ENCODE measurements at regions not wholly inside any gene's neighbourhood (a gene's known extent, or its start where the extent isn't known, plus 50 kb on each side); places are given as distances from the start of the nearest gene placed in this dataset.

DNA sequence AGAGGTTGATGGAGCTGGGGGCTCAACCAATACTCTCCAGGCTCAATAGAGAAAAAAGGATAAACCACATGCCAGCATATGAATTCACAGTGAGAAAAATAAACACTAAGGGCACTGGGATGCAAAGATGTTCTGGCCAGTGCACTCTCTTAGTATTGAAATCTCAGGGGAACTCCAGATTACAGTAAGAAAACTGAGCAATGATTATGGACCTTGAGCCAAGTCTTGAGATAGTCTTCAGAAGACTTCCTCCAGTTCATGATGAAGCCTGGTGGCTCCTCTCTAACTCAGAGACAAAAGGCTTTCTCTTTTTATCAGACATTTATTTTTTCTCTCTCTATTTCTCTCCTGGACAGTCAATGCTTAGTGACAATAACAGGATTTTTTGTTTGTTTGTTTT is 139.8 kb upstream of the SPEF2 start:
- no peak for DNase-seq

DNA sequence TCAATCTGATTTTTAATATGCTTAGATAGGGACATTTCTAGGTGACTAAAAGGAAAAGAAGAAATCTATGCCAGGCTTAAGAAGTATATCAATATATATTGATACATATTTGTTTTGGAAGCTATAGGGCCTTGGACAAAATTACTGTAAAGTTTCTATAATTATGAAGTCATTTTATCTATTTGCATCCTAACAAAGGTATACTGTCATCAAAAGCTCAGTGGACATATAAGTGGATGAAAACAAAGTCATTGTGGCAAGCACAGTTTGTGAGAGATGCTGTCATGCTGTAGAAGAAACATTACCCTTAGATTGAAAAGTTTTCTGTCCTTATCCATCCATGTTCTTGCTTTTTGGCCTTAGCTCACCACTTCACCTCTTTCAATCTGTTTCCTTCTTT is 140.3 kb upstream of the SPEF2 start:
- no peak for DNase-seq

DNA sequence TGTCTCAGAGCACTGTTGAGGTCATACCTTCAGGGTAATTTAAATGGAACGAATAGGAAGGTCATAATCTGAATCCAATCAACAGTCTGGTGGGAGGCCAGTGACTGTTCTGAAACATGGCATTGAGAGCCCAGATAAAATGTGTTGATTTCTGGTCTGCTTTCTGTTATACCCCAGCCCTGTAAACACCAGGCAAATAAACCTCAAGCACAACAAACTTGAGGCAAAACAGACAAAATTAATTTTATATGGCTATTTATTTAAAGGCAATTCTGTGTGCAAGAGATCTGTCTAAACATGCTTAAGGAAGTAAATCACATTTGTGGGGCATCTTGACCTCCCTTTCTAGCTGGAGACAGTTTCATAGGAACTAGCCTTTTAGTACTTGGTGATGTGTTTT is 140.9 kb upstream of the SPEF2 start:
- DNase-seq, result no peak

DNA sequence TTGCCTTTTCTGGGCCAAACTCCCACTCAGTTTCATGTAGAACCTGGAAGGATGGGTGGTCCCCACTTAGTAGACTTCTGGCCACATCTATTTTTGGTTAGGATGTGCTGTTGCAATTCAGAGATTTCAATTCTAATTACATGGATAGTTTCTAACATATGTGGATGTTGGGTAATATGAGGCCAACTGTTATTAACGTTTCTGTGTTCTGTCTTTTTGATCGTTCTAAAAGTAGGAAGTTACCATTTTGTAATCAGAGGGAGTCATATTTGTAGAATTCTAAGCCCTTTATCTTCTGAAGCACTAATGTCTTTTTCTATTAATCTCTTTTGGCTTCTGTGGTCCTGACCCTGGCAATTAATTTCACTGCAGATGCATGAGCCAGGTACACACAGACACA is 141.6 kb upstream of the SPEF2 start:
- DNase-seq, result no peak

DNA sequence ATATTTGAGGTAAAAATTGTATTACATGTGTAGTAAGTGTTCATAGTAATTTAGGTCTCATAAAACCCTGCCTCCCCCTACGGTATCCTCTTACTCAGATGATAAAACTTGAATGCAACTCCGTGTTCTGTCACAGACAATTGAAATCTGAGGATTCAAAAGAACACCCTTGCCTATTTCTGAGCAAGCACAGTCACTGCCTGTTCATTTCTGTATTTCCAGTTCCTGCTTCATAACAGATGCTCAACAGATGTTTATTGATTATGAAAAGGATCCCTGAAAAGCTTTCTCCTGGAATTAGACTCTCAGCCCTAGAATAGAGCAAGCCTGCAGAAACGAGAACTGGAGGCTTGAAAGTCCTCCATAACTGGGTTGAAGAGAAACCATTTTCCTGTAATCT is 144.1 kb upstream of the SPEF2 start:
- no peak for DNase-seq

DNA sequence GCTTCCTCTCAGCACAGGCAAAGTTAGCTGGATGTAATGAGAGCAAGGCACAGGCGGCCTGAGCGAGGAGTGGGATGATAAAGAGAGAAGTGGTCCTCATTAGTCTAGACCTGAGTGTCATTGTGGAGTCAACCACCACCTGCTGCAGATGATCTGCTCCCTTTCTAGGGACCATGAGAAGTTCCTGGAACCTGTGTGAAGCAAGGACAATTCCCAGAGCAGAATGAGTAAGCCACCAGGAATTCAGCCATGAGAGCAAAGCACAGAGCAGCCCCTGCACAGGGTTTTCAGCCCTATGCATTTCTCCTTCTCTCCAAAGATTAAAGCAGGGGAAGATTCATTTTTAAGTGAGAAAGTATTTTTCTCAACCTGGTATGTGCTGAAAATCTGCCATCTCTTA is 146.8 kb upstream of the SPEF2 start:
- DNase-seq, result no peak

DNA sequence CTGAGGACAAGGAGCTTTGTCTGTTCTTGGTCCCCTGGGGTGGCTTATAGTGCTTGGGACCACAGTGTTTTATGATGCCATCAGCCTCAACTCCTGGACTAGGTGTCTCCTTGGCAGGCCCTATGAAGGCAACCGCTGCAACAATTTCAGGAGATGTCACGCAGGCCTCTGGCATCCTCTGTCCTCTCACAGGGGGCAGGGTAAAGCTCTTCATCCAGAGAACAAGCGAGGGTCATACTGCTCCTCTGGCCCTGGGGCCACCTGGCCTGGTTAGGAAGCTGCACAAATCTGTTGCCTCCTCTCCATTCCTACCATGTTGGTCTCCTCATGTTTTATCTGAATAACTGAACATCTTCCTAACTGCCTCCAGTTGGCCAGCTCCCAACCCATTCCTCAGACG is 148.9 kb upstream of the SPEF2 start:
- no peak for DNase-seq

DNA sequence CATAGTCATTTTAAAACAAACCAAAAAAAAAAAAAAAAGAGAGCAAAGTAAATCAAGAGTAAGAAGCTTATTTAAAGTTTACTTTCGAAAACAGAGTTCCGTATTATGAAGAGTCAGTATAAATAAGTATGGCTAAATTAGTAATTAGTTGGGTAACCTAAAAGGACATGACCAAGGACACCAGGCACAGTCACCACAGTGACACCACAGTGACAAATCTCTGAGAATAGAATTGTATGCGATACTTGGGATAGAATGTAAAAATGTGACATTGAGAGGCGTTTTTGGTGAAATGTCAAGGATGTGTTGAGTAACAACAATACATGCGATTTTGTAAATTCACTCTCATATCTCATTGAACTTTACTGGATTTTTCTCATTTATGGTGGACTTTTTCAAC is 150.9 kb upstream of the SPEF2 start:
- DNase-seq, result no peak

DNA sequence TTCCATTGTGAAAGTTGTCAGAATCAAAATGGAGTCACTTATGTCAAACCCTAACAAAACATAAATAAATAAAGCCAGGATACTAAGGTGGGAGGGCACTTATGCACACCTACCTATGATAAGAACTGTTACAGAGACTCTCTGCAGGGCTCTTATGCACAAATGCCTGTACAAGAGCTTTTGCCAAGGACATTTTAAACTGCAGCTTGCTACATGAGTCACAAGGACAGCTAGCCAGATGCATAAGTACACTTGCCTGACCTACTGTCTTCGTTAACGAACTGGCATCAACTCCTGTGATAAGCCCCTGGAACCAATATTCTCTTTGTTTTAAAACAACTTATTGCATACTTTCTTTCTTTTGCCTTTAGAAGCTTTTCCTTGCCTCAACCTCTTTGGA is 152.9 kb upstream of the SPEF2 start:
- no peak for DNase-seq

DNA sequence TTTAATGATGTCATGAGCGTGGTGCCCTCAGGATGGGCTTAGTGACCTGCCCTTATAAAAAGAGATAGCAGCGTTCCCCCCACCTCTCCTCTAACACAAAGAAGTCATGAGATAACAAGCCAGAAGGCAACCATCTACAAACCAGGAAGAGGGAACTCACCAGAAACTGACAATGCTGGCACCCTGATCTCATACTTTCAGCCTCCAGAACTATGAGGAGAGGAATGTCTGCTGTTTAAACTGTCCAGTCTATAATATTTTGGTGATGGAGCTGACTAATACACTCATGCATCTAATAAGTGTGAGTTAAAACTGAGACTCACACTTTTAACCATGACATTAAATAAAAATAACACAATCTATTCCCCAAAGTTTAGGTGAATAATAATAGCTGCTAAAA is 156.1 kb upstream of the SPEF2 start:
- DNase-seq, result no peak

DNA sequence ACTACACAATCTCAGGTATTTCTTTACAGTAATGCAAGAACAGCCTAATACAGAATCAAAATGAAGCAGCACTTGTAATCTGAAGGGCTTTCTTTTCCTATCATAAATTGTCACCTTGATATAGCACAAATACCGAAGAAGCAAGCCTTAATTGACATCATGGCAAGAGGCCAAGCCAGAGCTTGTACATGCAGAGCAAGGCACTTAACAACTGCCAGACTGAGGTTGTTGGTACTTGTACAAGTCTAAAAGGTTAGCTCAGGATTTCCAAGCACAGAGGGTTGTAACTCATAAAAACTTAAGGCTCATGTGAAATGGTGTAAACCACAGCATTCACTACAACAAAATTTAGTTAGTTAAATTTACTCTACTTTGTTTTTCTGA is 158.8 kb upstream of the SPEF2 start:
- DNase-seq, result no peak

DNA sequence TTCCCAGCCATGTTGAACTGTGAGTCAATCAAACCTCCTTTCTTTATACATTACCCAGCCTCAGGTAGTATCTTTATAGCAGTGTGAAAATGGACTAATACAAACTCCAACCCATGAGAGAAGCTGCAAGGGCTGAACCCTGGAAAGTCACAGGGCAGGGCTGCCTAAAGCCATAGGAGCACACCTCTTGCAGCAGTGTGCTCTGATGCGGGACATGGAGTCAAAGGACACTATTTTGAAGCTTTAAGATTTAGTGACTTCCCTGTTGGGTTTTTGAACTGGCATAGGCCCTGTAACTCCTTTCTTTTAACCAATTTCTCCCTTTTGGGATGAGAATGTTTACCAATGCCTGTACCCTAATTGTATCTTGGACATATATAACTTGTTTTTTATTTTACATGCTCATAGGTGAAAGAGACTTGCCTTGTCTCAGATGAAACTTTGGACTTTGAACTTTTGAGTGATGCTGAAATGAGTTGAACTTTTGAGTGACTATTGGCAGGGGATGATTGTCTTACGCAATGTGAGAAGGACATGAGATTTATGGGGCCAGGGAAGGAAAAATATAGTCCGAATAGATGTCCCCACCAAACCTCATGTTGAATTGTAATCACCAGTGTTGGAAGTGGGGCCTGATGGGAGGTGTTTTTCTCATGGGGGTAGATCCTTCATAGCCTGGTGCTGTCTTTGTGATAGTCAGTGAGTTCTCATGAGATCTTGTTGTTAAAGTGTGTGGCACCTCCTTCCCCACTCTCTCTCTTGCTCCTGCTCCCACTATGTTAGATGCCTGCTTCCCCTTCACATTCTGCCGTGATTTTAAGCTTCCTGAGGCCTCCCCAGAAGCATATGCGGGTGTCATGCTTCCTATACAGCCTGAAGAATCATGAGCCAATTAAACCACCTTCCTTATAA is 159.5 kb upstream of the SPEF2 start:
- no peak for DNase-seq

DNA sequence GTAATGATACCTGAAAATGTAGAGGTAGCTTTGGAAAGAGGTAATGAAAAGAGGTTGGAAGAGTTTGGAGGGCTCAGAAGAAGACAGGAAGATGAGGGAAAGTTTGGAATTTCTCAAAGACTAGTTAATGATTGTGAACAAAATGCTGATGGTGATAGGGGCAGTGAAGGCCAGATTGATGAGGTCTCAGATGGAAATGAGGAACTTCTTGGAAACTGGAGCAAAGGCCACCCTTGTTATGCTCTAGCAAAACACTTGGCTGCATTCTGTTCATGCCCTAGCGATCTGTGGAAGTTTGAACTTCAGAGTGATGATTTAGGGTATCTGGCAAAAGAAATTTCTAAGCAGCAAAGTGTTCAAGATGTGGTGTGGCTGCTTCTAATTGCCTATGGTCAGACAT is 161.2 kb upstream of the SPEF2 start:
- no peak for DNase-seq

DNA sequence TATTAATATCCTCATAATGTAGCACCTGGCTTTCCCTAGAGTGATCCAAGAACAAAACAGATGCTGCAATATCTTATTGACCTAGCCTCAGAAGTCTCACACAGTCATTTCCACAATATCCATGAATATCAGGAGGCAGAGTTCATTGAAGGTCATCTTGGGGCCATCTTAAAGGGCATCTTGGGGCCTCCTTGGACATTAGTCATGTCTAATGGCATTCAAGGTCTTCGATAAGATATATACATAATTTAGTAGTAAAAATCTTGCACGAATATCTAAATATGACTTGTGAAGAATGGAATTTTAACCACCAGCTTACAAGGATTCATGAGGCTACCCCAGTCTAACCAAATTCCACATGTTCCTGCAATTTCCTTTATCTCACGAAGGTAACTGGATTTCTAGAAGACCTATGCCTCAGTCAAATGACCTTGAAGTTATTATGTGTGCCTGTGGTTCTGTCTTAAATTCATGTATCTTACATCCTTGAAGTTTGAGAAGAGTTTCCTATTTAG is 163.6 kb upstream of the SPEF2 start:
- no peak for DNase-seq

DNA sequence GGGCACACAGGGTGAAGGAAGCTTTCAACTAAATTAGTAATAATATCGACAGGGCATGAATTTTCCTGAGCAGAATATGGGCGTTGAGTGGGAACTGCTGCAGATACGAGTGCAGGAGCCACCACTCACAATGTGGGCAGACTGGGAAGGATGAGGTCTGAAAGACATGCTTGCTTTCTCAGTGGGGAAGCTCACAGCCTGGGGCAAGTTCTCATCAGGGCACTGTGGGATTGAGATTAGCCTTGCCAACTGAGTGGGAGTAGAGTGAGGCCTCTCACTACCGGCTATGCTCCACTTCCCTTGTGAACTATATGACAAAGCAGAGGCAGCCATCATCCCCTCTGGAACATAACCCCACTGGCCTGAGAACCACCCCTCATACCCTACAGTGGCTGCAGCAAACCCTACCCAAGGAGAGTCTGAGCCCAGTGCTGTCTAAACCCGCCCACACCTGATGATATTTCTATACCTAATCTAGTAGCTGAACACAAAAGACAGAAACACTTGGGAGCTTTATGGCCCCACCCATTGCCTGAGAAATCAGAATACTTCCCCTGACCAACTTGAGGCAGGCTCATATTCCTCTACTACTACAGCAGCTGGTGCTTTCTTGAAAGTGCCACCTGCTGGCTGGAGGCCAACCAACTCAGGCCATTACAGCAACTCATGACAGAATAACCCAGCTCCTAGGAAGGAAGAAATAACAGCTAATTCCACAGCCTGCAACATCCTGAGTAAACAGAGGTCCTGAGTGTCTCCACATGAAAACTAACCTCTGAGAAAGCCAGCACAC is 173.7 kb upstream of the SPEF2 start:
- no peak for DNase-seq

DNA sequence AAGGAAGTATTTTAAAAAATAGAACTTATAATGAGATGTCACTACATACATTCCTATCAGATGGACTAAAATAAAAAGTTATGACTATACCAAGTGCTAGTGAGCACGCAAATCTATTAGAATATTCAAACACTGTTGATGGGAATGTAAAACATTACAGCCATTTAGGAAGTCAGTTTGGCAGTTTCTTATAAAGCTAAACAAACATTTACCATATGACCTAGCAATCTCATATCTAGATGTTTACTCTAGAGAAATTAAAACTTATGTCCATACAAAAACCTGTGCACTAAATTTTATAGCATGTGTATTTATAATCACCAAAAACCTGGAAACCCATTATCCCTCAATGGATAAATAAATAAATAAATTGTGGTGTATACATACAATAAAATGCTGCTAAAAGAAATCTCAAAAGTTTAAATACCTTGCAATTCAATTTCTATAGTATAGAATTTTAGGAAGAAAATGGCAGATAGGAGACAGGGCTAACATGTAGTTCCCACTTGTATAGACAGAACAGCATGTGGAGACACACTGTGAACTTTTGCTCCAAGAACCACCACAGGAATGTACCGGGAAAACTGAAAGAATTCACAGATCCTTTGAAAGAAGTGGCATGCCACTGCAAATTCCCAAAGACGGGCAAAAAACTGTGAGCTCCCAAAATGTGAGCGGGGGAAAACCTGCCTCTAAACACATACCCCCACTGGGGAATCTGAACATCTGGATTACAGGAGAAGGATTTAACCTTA is 174.6 kb upstream of the SPEF2 start:
- no peak for DNase-seq

DNA sequence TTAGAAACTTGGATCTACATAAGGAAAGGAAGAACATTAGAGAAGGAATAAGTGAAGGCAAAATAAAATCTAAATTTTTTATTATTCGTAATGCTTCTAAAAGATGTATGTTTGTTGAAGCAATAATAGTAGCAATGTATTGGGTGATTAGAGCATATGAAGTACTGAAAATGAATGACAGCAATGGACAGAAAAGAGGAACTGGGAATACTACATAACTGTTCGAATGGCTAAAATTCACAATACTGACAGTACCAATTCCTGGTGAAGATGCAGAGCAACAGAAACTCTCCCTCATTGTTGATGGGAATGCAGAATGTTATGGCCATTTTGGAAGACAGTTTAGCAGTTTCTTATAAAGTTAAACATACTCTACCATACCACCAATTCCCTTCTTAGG is 177.3 kb upstream of the SPEF2 start:
- DNase-seq, result no peak

DNA sequence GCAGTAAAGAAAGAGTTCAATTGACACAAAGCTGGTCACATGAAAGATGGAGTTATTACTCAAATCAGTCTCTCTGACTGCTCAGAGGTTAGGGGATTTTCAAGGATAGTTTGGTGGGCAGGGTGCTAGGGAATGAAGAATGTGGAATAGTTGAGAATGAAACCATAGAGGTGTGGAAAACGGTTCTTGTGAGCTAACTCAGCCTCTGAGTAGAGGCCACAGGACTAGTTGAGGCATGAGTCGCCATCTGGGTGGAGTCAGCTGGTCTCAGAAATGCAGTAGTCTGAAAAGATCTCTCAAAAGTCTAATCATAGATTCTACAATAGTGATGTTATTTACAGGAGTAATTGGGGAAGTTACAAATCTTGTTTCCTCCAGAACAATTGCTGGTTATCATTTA is 178.9 kb upstream of the SPEF2 start:
- DNase-seq, result no peak

DNA sequence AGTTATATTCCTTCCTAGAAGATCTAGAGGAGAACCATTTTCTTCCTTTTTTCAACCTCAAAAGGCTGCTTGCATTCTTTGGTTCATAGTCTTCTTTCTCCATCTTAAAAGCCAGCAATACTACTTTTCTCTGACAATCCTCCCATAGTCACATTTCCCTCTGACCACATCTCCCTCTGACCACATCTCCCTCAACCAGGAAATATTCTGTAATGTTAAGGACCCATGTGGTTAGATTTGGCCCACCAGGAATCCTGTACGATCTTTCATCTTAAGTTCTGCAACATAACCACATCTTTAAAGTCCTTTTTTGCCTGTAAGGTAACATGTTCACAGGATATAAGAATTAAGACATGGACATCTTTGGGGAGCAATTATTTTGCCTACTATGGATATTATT is 179.4 kb upstream of the SPEF2 start:
- no peak for DNase-seq

DNA sequence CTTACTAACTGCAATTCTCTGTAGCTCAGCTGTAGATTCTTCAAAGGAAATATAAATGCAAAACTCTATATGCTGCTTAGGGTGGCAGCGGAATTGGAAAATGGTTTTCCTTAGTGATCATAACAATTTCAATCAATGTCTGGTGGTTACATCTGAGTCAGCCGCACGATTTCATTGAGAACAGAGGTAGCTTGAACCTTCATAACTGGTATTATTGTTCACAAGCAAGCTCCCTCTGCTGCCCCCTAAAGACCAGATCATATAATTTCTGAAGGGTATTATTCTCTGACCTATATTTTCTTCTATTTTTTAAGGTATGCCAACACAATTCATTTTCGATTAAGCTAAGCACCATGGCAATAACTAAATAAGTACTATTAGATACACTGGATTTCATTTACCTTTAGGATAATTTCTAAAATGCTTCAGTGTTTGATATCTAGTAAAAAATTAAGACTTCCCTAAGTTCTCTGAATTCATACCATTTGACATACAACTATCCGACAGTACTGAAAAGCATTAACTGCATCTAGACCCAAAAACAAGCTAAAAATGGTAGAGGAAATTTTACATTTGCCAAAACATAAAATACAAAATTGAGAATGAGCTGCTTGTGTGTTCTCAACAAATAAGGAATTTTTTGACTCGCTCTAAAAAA is 181.1 kb upstream of the SPEF2 start:
- DNase-seq, result no peak

DNA sequence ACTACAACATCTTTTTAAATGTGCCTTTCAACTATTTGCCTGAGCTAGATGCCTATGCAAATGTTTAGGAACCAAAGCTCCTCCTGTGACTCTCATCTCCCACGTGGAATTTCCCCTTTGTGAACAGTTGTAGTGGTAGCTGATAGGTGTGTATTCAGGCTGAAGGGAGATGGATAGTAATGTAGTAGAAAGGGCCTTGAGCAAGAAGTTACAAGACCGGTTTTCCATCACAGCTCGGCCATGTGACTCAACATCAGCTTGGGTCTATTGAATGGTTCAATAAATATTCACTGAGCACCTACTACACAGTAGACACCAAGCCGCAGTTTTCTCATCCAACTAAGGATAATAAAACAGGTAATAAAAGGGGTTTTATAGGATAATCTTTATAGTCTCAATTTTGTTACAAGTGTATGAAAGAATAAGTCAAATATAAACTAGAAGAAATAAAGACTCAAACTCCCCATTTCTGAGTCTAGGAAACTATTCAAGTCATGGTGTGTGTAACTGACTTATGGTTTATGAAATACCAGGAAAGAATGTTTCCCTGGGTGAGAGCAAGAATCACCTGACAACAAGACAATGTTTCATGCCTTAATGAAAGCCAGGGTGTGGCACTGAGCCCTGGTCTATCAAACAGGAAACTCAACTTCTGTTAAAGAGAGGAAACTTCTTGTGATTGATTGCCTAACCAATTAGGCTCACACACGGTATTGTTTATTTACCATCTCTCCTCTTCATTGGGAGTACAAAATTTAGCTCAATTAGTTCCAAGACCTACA is 187.1 kb upstream of the SPEF2 start:
- no peak for DNase-seq

DNA sequence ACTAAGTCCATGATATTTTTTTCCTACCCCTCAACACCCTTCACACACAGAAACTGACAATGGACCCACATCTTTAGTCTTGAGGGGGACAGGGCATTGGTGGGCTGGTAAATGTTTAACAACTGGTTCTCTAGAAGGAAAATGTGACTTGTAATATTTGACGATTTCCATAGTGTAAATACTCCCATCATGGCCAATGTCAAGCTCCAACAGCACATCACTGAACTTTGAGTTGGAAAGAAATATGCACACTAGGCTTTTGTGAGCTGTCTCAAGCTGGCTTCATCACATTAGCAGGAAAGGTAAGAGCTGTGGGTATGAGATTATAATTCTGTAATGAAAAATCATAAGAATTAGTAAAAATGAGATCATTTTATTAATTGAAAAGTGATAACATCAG is 189.9 kb upstream of the PRLR start:
- DNase-seq, result no peak
